GM13977 (cell line): ENCODE measurements at regions not wholly inside any gene's neighbourhood (a gene's known extent, or its start where the extent isn't known, plus 50 kb on each side); places are given as distances from the start of the nearest gene placed in this dataset.
A peak's percentile ranks its signal among the peaks of the same experiment; 100 is the strongest.

Source experiments
- DNase-seq: peaks from one replicate; pipeline ENCODE4 v3.0.0; 2012; ENCODE audit warnings: low spot score
- CTCF ChIP-seq: IDR thresholded peaks from 2 replicates; pipeline ENCODE4 v1.5.1; 2012; ENCODE audit warnings: mild to moderate bottlenecking, control low read depth; ENCODE audit not compliant: insufficient read depth; ENCODE audit errors: extremely low read depth, missing control alignments
- in situ Hi-C: fragments of 300-500 bp; cut with MboI; formaldehyde crosslinking; loops from one replicate; pipeline ENCODE4 v1.12.0; 2022; ENCODE audit warnings: low sequenced_read_pairs, low pct_unique_long_range_greater_than_20kb, mixed read lengths, inconsistent platforms; ENCODE audit not compliant: unreplicated experiment

- no peak for DNase-seq
- in situ Hi-C loops = no loop called here
- TF ChIP-seq CTCF = no peak
Measured at GRCh38 chr12:124115496-124115895, 142.5 kb downstream of the ZNF664 start.

DNA sequence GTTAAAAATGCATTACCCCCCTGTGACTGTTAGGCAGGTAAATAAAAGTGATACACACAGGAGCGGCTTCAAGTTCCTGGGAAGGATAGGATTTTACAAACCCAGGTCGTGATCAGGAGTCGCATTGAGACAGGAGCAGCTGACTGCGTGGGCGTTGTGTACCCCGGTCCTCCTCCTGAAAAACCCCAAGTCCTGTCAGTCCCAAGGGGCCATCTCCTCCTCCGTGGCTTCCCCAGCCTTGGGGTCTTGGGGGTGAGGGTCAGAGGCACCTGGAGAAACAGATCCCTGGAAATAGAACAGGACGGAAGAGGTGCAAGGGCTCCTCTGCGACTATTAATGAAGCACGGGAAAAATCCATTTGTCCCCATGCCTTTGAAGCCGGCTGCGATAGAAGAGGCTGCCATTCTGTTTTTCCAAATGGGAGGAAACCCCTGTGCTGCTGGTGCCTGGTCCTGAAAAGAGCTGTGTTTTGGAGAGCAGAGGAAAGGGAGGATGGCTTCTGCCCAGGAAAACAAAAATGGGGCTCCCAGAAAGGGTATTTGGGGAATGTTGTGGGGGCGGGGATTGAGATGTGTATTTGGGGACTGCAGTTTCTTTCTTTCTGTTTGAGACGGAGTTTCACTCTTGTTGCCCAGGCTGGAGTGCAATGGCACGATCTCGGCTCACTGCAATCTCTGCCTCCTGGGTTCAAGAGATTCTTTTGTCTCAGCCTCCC lies 143.1 kb downstream of the ZNF664 start:
- in situ Hi-C loops = no loop called here
- no peak for TF ChIP-seq CTCF
- no peak for DNase-seq

DNA sequence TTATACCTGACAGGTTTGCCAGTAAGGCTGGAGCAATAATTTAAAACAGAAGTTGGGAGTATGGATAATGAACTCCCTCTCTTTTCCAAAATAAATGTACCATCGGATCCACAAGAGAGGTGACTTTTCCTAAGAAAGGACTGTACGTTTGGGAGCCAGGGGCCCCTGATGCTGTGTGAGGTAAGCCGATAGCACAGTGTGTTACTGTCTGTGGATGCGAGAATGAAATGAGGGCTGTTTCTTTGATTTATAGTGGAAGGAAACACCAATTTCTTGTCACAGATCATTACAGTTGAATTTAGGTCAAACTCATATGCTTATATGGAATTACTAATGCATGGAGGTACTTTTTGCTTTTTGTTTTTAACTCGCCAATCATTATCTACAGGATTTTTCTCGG lies 147.7 kb downstream of the ZNF664 start:
- no peak for TF ChIP-seq CTCF
- no peak for DNase-seq
- in situ Hi-C loops = no loop called here

DNA sequence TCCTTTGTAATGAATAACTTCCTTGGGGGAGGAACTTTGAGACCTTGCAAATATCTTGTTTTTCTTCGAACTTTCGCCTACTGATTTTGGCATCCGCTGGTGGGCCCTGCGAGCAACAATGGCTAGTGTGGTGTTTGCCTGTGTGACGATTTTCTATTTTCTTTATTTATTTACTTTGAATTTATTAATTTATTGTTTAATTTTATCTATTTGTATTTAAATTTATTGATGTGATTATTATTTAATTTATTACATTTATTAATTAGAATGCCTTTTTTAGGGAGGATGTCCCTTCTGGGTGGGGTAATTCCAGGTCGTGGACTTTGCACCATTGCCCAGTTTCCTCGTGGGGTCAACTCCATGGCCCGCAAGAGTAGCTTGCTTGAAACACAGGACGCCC lies 149.7 kb downstream of the ZNF664 start:
- no peak for TF ChIP-seq CTCF
- in situ Hi-C loops = no loop called here
- DNase-seq = no peak

DNA sequence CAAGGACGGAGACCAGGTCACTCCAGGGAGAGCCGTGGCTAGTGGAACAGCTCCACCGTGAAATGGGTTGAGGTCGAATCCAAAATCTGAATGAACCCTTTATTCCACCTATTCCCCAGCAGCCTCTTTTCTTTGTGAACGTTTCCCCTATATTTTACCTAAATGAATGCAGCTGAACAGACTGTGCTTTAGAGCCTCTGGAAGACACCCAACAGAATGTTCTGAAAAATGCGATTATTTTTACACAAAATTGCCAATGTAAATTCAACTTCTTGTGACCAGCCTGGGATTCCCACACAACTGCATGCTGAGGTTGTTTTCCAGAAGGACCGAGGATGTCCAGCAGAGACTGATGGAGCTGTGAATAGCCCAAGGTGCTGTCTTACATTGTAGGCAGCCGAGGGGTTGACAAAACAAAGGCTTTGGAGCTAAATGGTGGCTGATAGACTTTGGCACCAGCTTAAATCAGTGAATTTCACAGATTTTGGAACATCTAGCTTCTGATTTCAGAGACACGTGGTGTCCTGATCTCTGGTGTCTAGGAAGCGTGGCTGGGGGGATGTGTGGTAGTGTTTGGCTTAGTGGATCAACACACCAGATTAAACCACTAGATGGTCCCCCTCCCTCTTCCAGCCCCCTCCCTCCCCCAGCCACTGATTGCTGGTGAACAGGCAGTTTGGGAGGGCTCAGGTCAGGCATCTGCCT lies 150.4 kb downstream of the ZNF664 start:
- in situ Hi-C loops = no loop called here
- no peak for DNase-seq
- no peak for TF ChIP-seq CTCF

- no peak for TF ChIP-seq CTCF
- in situ Hi-C loops = no loop called here
- DNase-seq = peak; percentile 75
Measured at GRCh38 chr12:124125203-124125871, 152.3 kb downstream of the ZNF664 start.
